CD14-positive monocyte (primary cell): ENCODE measurements at regions not wholly inside any gene's neighbourhood (a gene's known extent, or its start where the extent isn't known, plus 50 kb on each side); places are given as distances from the start of the nearest gene placed in this dataset.

Source experiments
- DNase-seq, 3 donors: peaks; one replicate each; pipeline ENCODE4 v3.0.0-alpha.2; 2011 to 2022
- H2AFZ ChIP-seq: 2 replicates; pipeline ENCODE4 v1.6.0; 2012; ENCODE audit warnings: mild to moderate bottlenecking, low read depth, low read length, inconsistent platforms; ENCODE audit not compliant: insufficient read depth, poor library complexity, severe bottlenecking
- H3K27ac ChIP-seq, 2 donors: 1 replicate in 1 of 2; 2 replicates in 1 of 2; pipeline ENCODE4 v1.5.1; 2012 to 2013; ENCODE audit warnings: low read length in 2 of 2, control low read depth in 1 of 2, inconsistent platforms in 1 of 2, low read depth in 1 of 2, mild to moderate bottlenecking in 1 of 2
- H3K27me3 ChIP-seq, 2 donors: one replicate each; pipeline versions ENCODE4 v1.6.0 to v1.6.1; 2011 to 2013; ENCODE audit warnings: low read length in 2 of 2; ENCODE audit not compliant: control insufficient read depth in 2 of 2, insufficient read depth in 2 of 2
- H3K36me3 ChIP-seq, 2 donors: replicated peaks in 1 of 2; 1 replicate in 1 of 2; 2 replicates in 1 of 2; pipeline versions ENCODE4 v1.5.1 to v1.6.1; 2012 to 2013; ENCODE audit warnings: low read length in 2 of 2, control low read depth in 1 of 2, inconsistent platforms in 1 of 2, mild to moderate bottlenecking in 1 of 2; ENCODE audit not compliant: insufficient read depth in 2 of 2, control insufficient read depth in 1 of 2
- H3K4me1 ChIP-seq, 2 donors: 1 replicate in 1 of 2; 2 replicates in 1 of 2; pipeline versions ENCODE4 v1.5.1 to v1.6.1; 2012 to 2013; ENCODE audit warnings: low read length in 2 of 2, control low read depth in 1 of 2, inconsistent platforms in 1 of 2, mild to moderate bottlenecking in 1 of 2, moderate library complexity in 1 of 2; ENCODE audit not compliant: insufficient read depth in 2 of 2, control insufficient read depth in 1 of 2
- H3K4me2 ChIP-seq: replicated peaks from 2 replicates; pipeline ENCODE3; 2012; ENCODE audit warnings: low read length, moderate library complexity, mild to moderate bottlenecking; ENCODE audit not compliant: poor library complexity, severe bottlenecking; ENCODE audit errors: extremely low read depth
- H3K4me3 ChIP-seq, 3 experiments: fragments of 200-600 bp in 1 of 3; sonication (generic) in 1 of 3; replicated peaks in 1 of 3; 1 replicate in 2 of 3; 2 replicates in 1 of 3; pipeline ENCODE4 v1.5.1; 2011 to 2013; ENCODE audit warnings: low read length in 3 of 3, mild to moderate bottlenecking in 3 of 3, control low read depth in 2 of 3, low read depth in 2 of 3, inconsistent platforms in 1 of 3, moderate library complexity in 1 of 3
- H3K79me2 ChIP-seq: 2 replicates; pipeline ENCODE4 v1.6.0; 2012; ENCODE audit warnings: mild to moderate bottlenecking, control low read depth, inconsistent platforms, low read length, moderate library complexity; ENCODE audit not compliant: insufficient read depth
- H3K9ac ChIP-seq: 2 replicates; pipeline ENCODE4 v1.6.0; 2017; ENCODE audit warnings: low read length, mild to moderate bottlenecking; ENCODE audit not compliant: insufficient read depth, poor library complexity, severe bottlenecking
- H3K9me3 ChIP-seq, 2 donors: replicated peaks in 1 of 2; 1 replicate in 1 of 2; 2 replicates in 1 of 2; pipeline versions ENCODE4 v1.5.1 to v1.6.1; 2012 to 2013; ENCODE audit warnings: low read length in 2 of 2, control low read depth in 1 of 2; ENCODE audit not compliant: control insufficient read depth in 1 of 2, insufficient read depth in 1 of 2
- H4K20me1 ChIP-seq: 2 replicates; pipeline ENCODE4 v1.6.0; 2012; ENCODE audit warnings: mild to moderate bottlenecking, low read length, control low read depth, moderate library complexity; ENCODE audit not compliant: insufficient read depth
- H3K27ac Mint-ChIP-seq, 7 donors: one replicate each; pipeline ENCODE4 v1.8.0; 2020; ENCODE audit warnings: mild to moderate bottlenecking in 7 of 7, mixed read lengths in 7 of 7, moderate library complexity in 6 of 7, inconsistent platforms in 2 of 7
- H3K27me3 Mint-ChIP-seq, 3 donors: one replicate each; pipeline ENCODE4 v1.8.0; 2021 to 2022; ENCODE audit warnings: low read depth in 3 of 3, mild to moderate bottlenecking in 3 of 3, mixed read lengths in 3 of 3, moderate library complexity in 3 of 3, inconsistent platforms in 1 of 3
- H3K36me3 Mint-ChIP-seq, 2 donors: one replicate each; pipeline ENCODE4 v1.8.0; 2020; ENCODE audit warnings: mixed read lengths in 2 of 2, inconsistent platforms in 1 of 2, mild to moderate bottlenecking in 1 of 2
- H3K4me1 Mint-ChIP-seq: one replicate; pipeline ENCODE4 v1.8.0; 2020; ENCODE audit warnings: mild to moderate bottlenecking, mixed read lengths
- H3K4me3 Mint-ChIP-seq, 2 donors: one replicate each; pipeline ENCODE4 v1.8.0; 2020; ENCODE audit warnings: mild to moderate bottlenecking in 2 of 2, mixed read lengths in 2 of 2, moderate library complexity in 1 of 2
- H3K9me3 Mint-ChIP-seq, 7 donors: one replicate each; pipeline ENCODE4 v1.8.0; 2020 to 2022; ENCODE audit warnings: mixed read lengths in 7 of 7, mild to moderate bottlenecking in 6 of 7, moderate library complexity in 6 of 7, inconsistent platforms in 2 of 7
- WGBS: methylation state at CpG from one replicate; pipeline ENCODE4 v1.1.5; 2013; ENCODE audit warnings: missing lambda C conversion rate; ENCODE audit not compliant: insufficient coverage; 5-methylcytosine and 5-hydroxymethylcytosine counted together
- intact Hi-C, 2 donors: fragments of 100-400 bp; cut with micrococcal nuclease; formaldehyde crosslinking; loops; one replicate each; pipeline versions ENCODE4 v1.15.0 to v1.15.1; 2023
- TF ChIP-seq, protein P1 (sequence below): fragments of 200-600 bp; IDR thresholded peaks from one replicate; pipeline ENCODE4 v1.8.0; 2022; ENCODE audit warnings: antibody characterized with exemption, mild to moderate bottlenecking

DNA sequence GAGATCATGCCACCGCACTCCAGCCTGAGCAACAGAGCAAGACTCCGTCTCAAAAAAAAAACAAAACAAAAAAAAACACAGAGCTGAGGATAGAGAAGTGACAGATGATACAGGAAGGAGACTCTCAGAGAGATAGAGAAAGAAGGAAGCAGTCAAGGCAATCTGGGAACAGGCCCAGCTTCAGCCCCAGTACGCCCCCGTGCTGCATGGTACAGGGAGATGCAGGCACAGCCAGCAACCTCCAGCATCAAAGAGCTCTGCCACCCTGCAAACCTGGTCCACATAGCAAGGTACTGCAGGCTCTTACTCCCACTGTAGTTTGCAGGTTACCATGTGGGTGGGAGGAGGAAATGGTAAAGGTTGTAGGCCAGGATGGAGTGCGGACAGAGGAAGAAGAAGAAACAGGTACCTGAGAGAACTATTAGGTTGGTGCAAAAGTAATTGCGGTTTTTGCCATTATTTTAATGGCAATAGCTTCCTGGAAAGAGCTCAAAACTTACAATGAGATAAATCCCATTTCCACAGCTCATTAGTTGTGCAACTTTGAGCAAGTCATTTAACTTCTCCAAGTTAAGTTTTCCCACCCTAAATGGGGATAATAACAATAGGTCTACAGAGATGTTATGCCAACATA is 253.0 kb downstream of the ARRDC4 start:
- Histone ChIP-seq H3K4me3 (no peak overlapping the region), H4K20me1 (no peaks in the 10 kb centered on the region), H3K27me3 (no peaks in the 10 kb centered on the region), H3K4me2 (no peak overlapping the region), H3K79me2 (no peaks in the 10 kb centered on the region), H3K9me3 (no peaks in the 10 kb centered on the region), H3K4me1 (no peaks in the 10 kb centered on the region), H3K27ac (no peak overlapping the region), H2AFZ (no peak overlapping the region), H3K36me3 (no peaks in the 10 kb centered on the region), H3K9ac (no peak overlapping the region)
- DNase-seq: no peak
- TF ChIP-seq, protein P1, sequence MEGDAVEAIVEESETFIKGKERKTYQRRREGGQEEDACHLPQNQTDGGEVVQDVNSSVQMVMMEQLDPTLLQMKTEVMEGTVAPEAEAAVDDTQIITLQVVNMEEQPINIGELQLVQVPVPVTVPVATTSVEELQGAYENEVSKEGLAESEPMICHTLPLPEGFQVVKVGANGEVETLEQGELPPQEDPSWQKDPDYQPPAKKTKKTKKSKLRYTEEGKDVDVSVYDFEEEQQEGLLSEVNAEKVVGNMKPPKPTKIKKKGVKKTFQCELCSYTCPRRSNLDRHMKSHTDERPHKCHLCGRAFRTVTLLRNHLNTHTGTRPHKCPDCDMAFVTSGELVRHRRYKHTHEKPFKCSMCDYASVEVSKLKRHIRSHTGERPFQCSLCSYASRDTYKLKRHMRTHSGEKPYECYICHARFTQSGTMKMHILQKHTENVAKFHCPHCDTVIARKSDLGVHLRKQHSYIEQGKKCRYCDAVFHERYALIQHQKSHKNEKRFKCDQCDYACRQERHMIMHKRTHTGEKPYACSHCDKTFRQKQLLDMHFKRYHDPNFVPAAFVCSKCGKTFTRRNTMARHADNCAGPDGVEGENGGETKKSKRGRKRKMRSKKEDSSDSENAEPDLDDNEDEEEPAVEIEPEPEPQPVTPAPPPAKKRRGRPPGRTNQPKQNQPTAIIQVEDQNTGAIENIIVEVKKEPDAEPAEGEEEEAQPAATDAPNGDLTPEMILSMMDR: no peak
- Mint-ChIP-seq H3K36me3 (no peaks in the 10 kb centered on the region), H3K27me3 (peaks cover 0 to 4% (median 3%) of the 10 kb centered on the region in 3 donors), H3K4me3 (no peak overlapping the region), H3K4me1 (no peaks in the 10 kb centered on the region), H3K27ac (no peak overlapping the region), H3K9me3 (peaks cover 0 to 3% (median 0%) of the 10 kb centered on the region in 7 donors)
- intact Hi-C loops: no loop called here
- 86% methylated on average over 2 of the region's 6 CpGs for whole genome bisulfite sequencing

- Histone ChIP-seq H3K27ac (no peak overlapping the region), H3K4me1 (no peaks in the 10 kb centered on the region)
- WGBS: 71% methylated on average over 2 of the region's 4 CpGs
Observed at GRCh38 chr15:98216166-98216565, 255.7 kb downstream of the ARRDC4 start.

More at GRCh38 chr15:98216166-98216565, 255.7 kb downstream of the ARRDC4 start:
- Mint-ChIP-seq H3K36me3 (no peaks in the 10 kb centered on the region), H3K4me3 (no peak overlapping the region), H3K4me1 (no peaks in the 10 kb centered on the region), H3K27ac (no peak overlapping the region), H3K9me3 (peaks cover 0 to 8% (median 0%) of the 10 kb centered on the region in 7 donors), H3K27me3 (peaks cover 2 to 3% (median 2%) of the 10 kb centered on the region in 3 donors)
- Histone ChIP-seq H3K4me3 (no peak overlapping the region), H3K4me2 (no peak overlapping the region), H3K9me3 (no peaks in the 10 kb centered on the region), H2AFZ (no peak overlapping the region), H3K79me2 (no peaks in the 10 kb centered on the region), H3K36me3 (no peaks in the 10 kb centered on the region), H3K9ac (no peak overlapping the region), H3K27me3 (no peaks in the 10 kb centered on the region), H4K20me1 (no peaks in the 10 kb centered on the region)
- TF ChIP-seq, protein P1: no peak
- no peak for DNase-seq
- intact Hi-C loops: no loop called here
